ENCODE measurements at regions not wholly inside any gene's neighbourhood (a gene's known extent, or its start where the extent isn't known, plus 50 kb on each side); places are given as distances from the start of the nearest gene placed in this dataset.
A peak's percentile ranks its signal among the peaks of the same experiment; 100 is the strongest.

GRCh38 chr6:81859884-81860283 lies 107.4 kb upstream of the TENT5A start:
- TF ChIP-seq, protein P1, sequence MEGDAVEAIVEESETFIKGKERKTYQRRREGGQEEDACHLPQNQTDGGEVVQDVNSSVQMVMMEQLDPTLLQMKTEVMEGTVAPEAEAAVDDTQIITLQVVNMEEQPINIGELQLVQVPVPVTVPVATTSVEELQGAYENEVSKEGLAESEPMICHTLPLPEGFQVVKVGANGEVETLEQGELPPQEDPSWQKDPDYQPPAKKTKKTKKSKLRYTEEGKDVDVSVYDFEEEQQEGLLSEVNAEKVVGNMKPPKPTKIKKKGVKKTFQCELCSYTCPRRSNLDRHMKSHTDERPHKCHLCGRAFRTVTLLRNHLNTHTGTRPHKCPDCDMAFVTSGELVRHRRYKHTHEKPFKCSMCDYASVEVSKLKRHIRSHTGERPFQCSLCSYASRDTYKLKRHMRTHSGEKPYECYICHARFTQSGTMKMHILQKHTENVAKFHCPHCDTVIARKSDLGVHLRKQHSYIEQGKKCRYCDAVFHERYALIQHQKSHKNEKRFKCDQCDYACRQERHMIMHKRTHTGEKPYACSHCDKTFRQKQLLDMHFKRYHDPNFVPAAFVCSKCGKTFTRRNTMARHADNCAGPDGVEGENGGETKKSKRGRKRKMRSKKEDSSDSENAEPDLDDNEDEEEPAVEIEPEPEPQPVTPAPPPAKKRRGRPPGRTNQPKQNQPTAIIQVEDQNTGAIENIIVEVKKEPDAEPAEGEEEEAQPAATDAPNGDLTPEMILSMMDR (IDR thresholded peaks at IDR 0.05; ENCODE audit: extremely low read depth, low read depth, low read length) = no peak
- Histone ChIP-seq H4K20me1 (ENCODE audit: insufficient read depth, low read length) (no peaks in the 10 kb centered on the region), H3K4me2 (ENCODE audit: insufficient read depth, low read length) (peak overlapping the region; percentile 47), H3K27me3 (ENCODE audit: insufficient read depth, low read length) (no peaks in the 10 kb centered on the region), H2AFZ (ENCODE audit: low read length) (peak overlapping the region; percentile 46), H3K4me3 (ENCODE audit: insufficient read depth, low read length) (peak overlapping the region; percentile 18), H3K36me3 (ENCODE audit: insufficient read depth, low read length) (no peaks in the 10 kb centered on the region), H3K9me3 (ENCODE audit: low read depth, low read length) (no peaks in the 10 kb centered on the region), H3K27ac (ENCODE audit: low read depth, low read length) (peak overlapping the region; percentile 19), H3K79me2 (ENCODE audit: insufficient read depth, low read length) (no peaks in the 10 kb centered on the region), H3K4me1 (ENCODE audit: insufficient read depth, low read length) (peaks cover 18% of the 10 kb centered on the region)
- DNase-seq (ENCODE audit: insufficient read length, low spot score, missing footprints) = no peak

DNA sequence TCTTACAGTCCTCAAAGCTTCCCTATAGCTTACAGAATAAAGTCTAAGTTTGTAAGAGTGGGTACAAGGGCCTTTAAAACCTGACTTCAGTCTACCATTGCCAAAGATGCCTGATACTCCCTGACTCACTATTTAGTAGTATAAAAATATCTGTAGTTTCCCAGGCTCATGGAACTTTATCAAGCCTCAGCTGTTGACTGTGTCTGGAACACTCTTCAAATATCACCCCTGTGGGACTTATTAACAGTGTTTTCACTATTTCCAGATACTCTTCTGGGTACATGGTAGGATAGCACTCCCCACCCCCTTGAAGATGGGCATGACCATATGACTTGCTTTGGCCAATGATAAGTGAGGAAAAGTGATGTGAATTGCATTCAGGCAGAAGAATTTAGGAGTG lies 105.3 kb upstream of the TENT5A start:
- no peaks in the 10 kb centered on the region for H3K9me3 ChIP-seq (ENCODE audit: low read depth, low read length)
- H3K27ac ChIP-seq (ENCODE audit: low read depth, low read length) = no peak overlapping the region
- no peaks in the 10 kb centered on the region for H3K27me3 ChIP-seq (ENCODE audit: insufficient read depth, low read length)
- no peak overlapping the region for H3K4me2 ChIP-seq (ENCODE audit: insufficient read depth, low read length)
- peaks cover 18% of the 10 kb centered on the region for H3K4me1 ChIP-seq (ENCODE audit: insufficient read depth, low read length)
- DNase-seq (ENCODE audit: insufficient read length, low spot score, missing footprints) = no peak
- H2AFZ ChIP-seq (ENCODE audit: low read length) = no peak overlapping the region
- no peak overlapping the region for H3K4me3 ChIP-seq (ENCODE audit: insufficient read depth, low read length)
- TF ChIP-seq, protein P1 (IDR thresholded peaks at IDR 0.05; ENCODE audit: extremely low read depth, low read depth, low read length) = no peak
- no peaks in the 10 kb centered on the region for H3K36me3 ChIP-seq (ENCODE audit: insufficient read depth, low read length)
- no peaks in the 10 kb centered on the region for H3K79me2 ChIP-seq (ENCODE audit: insufficient read depth, low read length)
- H4K20me1 ChIP-seq (ENCODE audit: insufficient read depth, low read length) = no peaks in the 10 kb centered on the region

DNA sequence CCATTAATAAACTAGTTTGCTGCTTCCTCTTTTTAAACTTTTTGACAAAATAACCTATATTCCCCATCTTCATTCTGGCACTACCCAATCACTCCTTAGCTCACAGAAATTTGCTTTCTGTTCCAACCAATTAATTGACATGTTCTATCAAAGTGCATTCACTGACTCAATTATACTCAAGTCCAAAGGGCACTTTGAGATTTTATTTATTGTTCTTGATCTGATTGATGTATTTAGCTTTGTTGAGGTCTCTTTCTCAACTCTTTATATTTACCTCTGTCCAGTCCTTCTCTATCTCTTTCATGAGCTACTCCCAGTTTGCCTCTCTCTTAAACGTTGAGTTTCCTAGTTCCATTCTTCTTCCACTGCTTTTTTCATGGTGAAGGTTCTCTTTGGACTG lies 104.4 kb upstream of the TENT5A start:
- DNase-seq (ENCODE audit: insufficient read length, low spot score, missing footprints) = no peak
- TF ChIP-seq, protein P1 (IDR thresholded peaks at IDR 0.05; ENCODE audit: extremely low read depth, low read depth, low read length) = no peak
- peaks cover 18% of the 10 kb centered on the region for H3K4me1 ChIP-seq (ENCODE audit: insufficient read depth, low read length)
- no peaks in the 10 kb centered on the region for H3K27me3 ChIP-seq (ENCODE audit: insufficient read depth, low read length)
- H4K20me1 ChIP-seq (ENCODE audit: insufficient read depth, low read length) = no peaks in the 10 kb centered on the region
- no peaks in the 10 kb centered on the region for H3K9me3 ChIP-seq (ENCODE audit: low read depth, low read length)
- no peak overlapping the region for H2AFZ ChIP-seq (ENCODE audit: low read length)
- H3K36me3 ChIP-seq (ENCODE audit: insufficient read depth, low read length) = no peaks in the 10 kb centered on the region
- H3K4me2 ChIP-seq (ENCODE audit: insufficient read depth, low read length) = no peak overlapping the region
- no peak overlapping the region for H3K4me3 ChIP-seq (ENCODE audit: insufficient read depth, low read length)
- H3K79me2 ChIP-seq (ENCODE audit: insufficient read depth, low read length) = no peaks in the 10 kb centered on the region
- no peak overlapping the region for H3K27ac ChIP-seq (ENCODE audit: low read depth, low read length)

DNA sequence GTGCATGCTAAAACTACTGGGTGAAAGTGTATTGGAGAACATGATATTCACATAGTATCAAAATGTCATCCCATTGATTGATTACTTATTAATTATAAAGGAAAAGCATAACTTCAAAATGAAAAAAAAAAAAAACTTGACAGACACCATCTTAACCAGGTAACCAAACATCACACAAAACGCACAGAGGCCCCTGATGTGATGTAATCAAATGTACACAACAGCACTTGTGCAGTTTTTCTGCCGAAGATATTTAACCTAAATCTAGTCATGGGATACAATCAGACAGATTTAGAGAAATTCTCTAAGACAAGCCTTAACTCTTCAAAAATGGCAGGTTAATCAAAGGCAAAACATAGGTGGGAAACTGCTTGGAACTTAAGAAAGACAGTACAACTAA lies 102.0 kb upstream of the TENT5A start:
- Histone ChIP-seq H3K4me2 (ENCODE audit: insufficient read depth, low read length) (no peak overlapping the region), H3K36me3 (ENCODE audit: insufficient read depth, low read length) (no peaks in the 10 kb centered on the region), H3K27me3 (ENCODE audit: insufficient read depth, low read length) (no peaks in the 10 kb centered on the region), H3K27ac (ENCODE audit: low read depth, low read length) (no peak overlapping the region), H3K79me2 (ENCODE audit: insufficient read depth, low read length) (no peaks in the 10 kb centered on the region), H4K20me1 (ENCODE audit: insufficient read depth, low read length) (no peaks in the 10 kb centered on the region), H2AFZ (ENCODE audit: low read length) (no peak overlapping the region), H3K9me3 (ENCODE audit: low read depth, low read length) (no peaks in the 10 kb centered on the region), H3K4me1 (ENCODE audit: insufficient read depth, low read length) (no peaks in the 10 kb centered on the region), H3K4me3 (ENCODE audit: insufficient read depth, low read length) (no peak overlapping the region)
- TF ChIP-seq, protein P1 (IDR thresholded peaks at IDR 0.05; ENCODE audit: extremely low read depth, low read depth, low read length) = no peak
- no peak for DNase-seq (ENCODE audit: insufficient read length, low spot score, missing footprints)

Data from osteoblast (primary cell).